K562 (cell line): ENCODE measurements at regions not wholly inside any gene's neighbourhood (a gene's known extent, or its start where the extent isn't known, plus 50 kb on each side); places are given as distances from the start of the nearest gene placed in this dataset.

Source experiments
- ETV6 ChIP-seq, 3 experiments: fragments of 150-350 bp in 1 of 3; sonication (generic) in 1 of 3; formaldehyde crosslinking in 1 of 3; IDR thresholded peaks; 2 replicates each; pipeline versions ENCODE4 v1.6.1 to v1.8.0; 2014 to 2022; ENCODE audit warnings: borderline replicate concordance in 2 of 3, low read depth in 2 of 3, antibody characterized with exemption in 1 of 3, low read length in 1 of 3, mild to moderate bottlenecking in 1 of 3, missing genetic modification reagents in 1 of 3
- FOXJ3 ChIP-seq: sonication (generic); formaldehyde crosslinking; IDR thresholded peaks from 2 replicates; pipeline ENCODE4 v1.4.0; 2020; ENCODE audit warnings: mild to moderate bottlenecking, missing genetic modification reagents
- FOXK2 ChIP-seq, 2 experiments: fragments of 450-650 bp; IDR thresholded peaks in 1 of 2; conservative IDR thresholded peaks in 1 of 2; 2 replicates each; pipeline ENCODE4 v1.6.1; 2016; ENCODE audit warnings: low read depth in 2 of 2, mild to moderate bottlenecking in 1 of 2
- JUND ChIP-seq, 2 experiments: IDR thresholded peaks; 2 replicates in 1 of 2; 3 replicates in 1 of 2; pipeline ENCODE4 v1.6.1; 2011; ENCODE audit warnings: borderline replicate concordance in 2 of 2, low read depth in 2 of 2, low read length in 2 of 2, improper control_type of control experiment in 1 of 2, missing biosample characterization in 1 of 2, missing genetic modification characterization in 1 of 2, missing genetic modification reagents in 1 of 2
- L3MBTL2 ChIP-seq: fragments of 450-650 bp; IDR thresholded peaks from 2 replicates; pipeline ENCODE4 v1.6.1; 2016; ENCODE audit warnings: mild to moderate bottlenecking, moderate library complexity
- MCM2 ChIP-seq: fragments of 450-650 bp; IDR thresholded peaks from 2 replicates; pipeline ENCODE4 v1.6.1; 2017; ENCODE audit warnings: low read depth, mild to moderate bottlenecking
- MYBL2 ChIP-seq, 2 experiments: fragments of 450-650 bp in 1 of 2; sonication (generic) in 1 of 2; formaldehyde crosslinking in 1 of 2; IDR thresholded peaks; 2 replicates each; pipeline versions ENCODE4 v1.6.1 to v1.8.1; 2017 to 2022; ENCODE audit warnings: borderline replicate concordance in 1 of 2, inconsistent platforms in 1 of 2, low read depth in 1 of 2, mild to moderate bottlenecking in 1 of 2, missing genetic modification reagents in 1 of 2, moderate library complexity in 1 of 2
- NCOA4 ChIP-seq: fragments of 450-650 bp; IDR thresholded peaks from 2 replicates; pipeline ENCODE4 v1.6.1; 2018; ENCODE audit warnings: mild to moderate bottlenecking; ENCODE audit not compliant: partially characterized antibody
- RBBP5 ChIP-seq: fragments of 200-600 bp; sonication (generic); IDR thresholded peaks from 2 replicates; pipeline ENCODE4 v1.6.1; 2012; ENCODE audit warnings: borderline replicate concordance, mild to moderate bottlenecking, low read length, control low read depth, inconsistent platforms; ENCODE audit not compliant: insufficient read depth, poor library complexity, severe bottlenecking
- SETDB1 ChIP-seq: IDR thresholded peaks from one replicate; pipeline ENCODE4 v1.6.1; 2012; ENCODE audit warnings: low read length, control low read depth, inconsistent platforms
- TCFL5 ChIP-seq: fragments of 250-450 bp; sonication (Bioruptor Pico); conservative IDR thresholded peaks from 2 replicates; pipeline ENCODE4 v1.6.1; 2021; ENCODE audit warnings: mild to moderate bottlenecking, moderate library complexity, matching md5 sums
- ZC3H4 ChIP-seq: sonication (generic); formaldehyde crosslinking; IDR thresholded peaks from 2 replicates; pipeline ENCODE4 v1.9.0; 2021; ENCODE audit warnings: missing genetic modification reagents, borderline replicate concordance
- ZKSCAN1 ChIP-seq: fragments of 150-350 bp; IDR thresholded peaks from 2 replicates; pipeline ENCODE4 v1.6.1; 2016; ENCODE audit warnings: low read depth, low read length
- ZNF197 ChIP-seq: fragments of 200-800 bp; sonication (Bioruptor generic); IDR thresholded peaks from 2 replicates; pipeline ENCODE4 v1.6.1; 2016; ENCODE audit warnings: low read depth, missing genetic modification characterization, missing compliant biosample characterization
- ZNF263 ChIP-seq: sonication (generic); formaldehyde crosslinking; IDR thresholded peaks from 2 replicates; pipeline ENCODE4 v1.8.0; 2022; ENCODE audit warnings: mild to moderate bottlenecking, missing genetic modification reagents, borderline replicate concordance
- ZNF644 ChIP-seq: fragments of 200-800 bp; sonication (Bioruptor generic); IDR thresholded peaks from 2 replicates; pipeline ENCODE4 v1.6.1; 2016; ENCODE audit warnings: low read depth, missing genetic modification characterization, missing compliant biosample characterization
- ZNF696 ChIP-seq: fragments of 250-450 bp; sonication (Bioruptor Pico); conservative IDR thresholded peaks from 2 replicates; pipeline ENCODE4 v1.4.0; 2020; ENCODE audit warnings: mild to moderate bottlenecking, moderate library complexity
- ZSCAN32 ChIP-seq: fragments of 450-650 bp; formaldehyde crosslinking; IDR thresholded peaks from 2 replicates; pipeline ENCODE4 v1.4.0; 2020; ENCODE audit warnings: mild to moderate bottlenecking, moderate library complexity
- TF ChIP-seq, protein P1 (sequence below): sonication (generic); IDR thresholded peaks from 2 replicates; pipeline ENCODE4 v1.6.1; 2016
- TF ChIP-seq, protein P2 (sequence below): fragments of 250-450 bp; sonication (Bioruptor Pico); IDR thresholded peaks from 2 replicates; pipeline ENCODE4 v1.5.0; 2021
- TF ChIP-seq, protein P3 (sequence below): IDR thresholded peaks from 2 replicates; pipeline ENCODE4 v1.6.1; 2016; ENCODE audit warnings: missing genetic modification characterization, missing compliant biosample characterization
- TF ChIP-seq, protein P4 (sequence below): fragments of 250-450 bp; sonication (Bioruptor Pico); IDR thresholded peaks from 2 replicates; pipeline ENCODE4 v1.8.0; 2021; ENCODE audit warnings: mild to moderate bottlenecking, moderate library complexity

DNA sequence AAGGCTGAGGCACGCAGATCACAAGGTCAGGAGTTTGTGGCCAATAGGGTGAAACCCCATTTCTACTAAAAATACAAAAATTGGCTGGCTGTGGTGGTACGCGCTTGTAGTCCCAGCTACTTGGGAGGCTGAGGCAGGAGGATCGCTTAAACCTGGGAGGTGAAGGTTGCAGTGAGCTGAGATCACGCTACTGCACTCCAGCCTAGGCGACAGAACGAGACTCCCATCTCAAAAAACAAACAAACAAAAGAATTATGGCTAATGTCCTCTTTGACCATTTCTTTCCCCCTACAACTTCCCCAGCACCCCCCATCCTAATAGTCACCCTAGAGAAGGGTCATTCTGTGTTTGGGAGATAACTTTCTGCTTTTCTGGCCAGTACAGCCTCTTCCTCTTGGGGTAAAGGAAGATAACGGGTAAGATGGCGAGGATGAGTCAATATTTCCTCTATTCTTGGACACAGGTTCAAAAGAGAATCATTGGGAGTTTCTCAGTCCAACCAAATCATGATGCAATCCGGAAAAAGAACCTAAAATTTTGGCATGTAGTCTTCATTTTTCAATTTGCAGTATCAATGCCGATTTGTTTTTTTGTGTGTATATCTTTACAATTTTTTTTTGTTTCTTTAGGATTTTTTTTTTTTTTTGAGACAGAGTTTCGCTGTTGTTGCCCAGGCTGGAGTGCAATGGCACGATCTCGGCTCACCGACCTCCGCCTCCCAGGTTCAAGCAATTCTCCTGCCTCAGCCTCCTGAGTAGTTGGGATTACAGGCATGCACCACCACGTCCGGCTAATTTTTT is 107.6 kb upstream of the MED13 start (continued):
- TF ChIP-seq, protein P1, sequence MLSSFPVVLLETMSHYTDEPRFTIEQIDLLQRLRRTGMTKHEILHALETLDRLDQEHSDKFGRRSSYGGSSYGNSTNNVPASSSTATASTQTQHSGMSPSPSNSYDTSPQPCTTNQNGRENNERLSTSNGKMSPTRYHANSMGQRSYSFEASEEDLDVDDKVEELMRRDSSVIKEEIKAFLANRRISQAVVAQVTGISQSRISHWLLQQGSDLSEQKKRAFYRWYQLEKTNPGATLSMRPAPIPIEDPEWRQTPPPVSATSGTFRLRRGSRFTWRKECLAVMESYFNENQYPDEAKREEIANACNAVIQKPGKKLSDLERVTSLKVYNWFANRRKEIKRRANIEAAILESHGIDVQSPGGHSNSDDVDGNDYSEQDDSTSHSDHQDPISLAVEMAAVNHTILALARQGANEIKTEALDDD = peak; percentile 46; the same call in 1 of the 2 replicates
- TF ChIP-seq ZNF644 = no peak; the same call in none of the 2 replicates
- TF ChIP-seq FOXJ3 (CRISPR knock-in tag) = no peak
- 0 out of 2 replicates have a peak, but pooled peaks have one; percentile 60 for TF ChIP-seq ZNF197
- TF ChIP-seq, protein P2, sequence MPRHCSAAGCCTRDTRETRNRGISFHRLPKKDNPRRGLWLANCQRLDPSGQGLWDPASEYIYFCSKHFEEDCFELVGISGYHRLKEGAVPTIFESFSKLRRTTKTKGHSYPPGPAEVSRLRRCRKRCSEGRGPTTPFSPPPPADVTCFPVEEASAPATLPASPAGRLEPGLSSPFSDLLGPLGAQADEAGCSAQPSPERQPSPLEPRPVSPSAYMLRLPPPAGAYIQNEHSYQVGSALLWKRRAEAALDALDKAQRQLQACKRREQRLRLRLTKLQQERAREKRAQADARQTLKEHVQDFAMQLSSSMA (CRISPR knock-in tag) = no peak
- no peak for TF ChIP-seq TCFL5 (CRISPR knock-in tag)
- TF ChIP-seq, protein P3, sequence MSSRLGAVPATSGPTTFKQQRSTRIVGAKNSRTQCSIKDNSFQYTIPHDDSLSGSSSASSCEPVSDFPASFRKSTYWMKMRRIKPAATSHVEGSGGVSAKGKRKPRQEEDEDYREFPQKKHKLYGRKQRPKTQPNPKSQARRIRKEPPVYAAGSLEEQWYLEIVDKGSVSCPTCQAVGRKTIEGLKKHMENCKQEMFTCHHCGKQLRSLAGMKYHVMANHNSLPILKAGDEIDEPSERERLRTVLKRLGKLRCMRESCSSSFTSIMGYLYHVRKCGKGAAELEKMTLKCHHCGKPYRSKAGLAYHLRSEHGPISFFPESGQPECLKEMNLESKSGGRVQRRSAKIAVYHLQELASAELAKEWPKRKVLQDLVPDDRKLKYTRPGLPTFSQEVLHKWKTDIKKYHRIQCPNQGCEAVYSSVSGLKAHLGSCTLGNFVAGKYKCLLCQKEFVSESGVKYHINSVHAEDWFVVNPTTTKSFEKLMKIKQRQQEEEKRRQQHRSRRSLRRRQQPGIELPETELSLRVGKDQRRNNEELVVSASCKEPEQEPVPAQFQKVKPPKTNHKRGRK (tag) = no peak
- TF ChIP-seq MCM2 = no peak
- no peak; the same call in 1 of the 2 replicates for TF ChIP-seq MYBL2 (IDR thresholded peaks at IDR 0.05; ENCODE audit: low read depth)
- TF ChIP-seq MYBL2 (CRISPR knock-in tag; IDR thresholded peaks at IDR 0.05; ENCODE audit: borderline replicate concordance) = no peak
- TF ChIP-seq ZKSCAN1 = no peak
- TF ChIP-seq SETDB1 = no peak
- TF ChIP-seq L3MBTL2 = no peak; the same call in 1 of the 2 replicates
- peak in 1 of 2 experiments; percentile 19; a peak in 1 of 4 replicates for TF ChIP-seq FOXK2 (conservative IDR thresholded peaks at IDR 0.05 in 1 of 2, IDR thresholded peaks at IDR 0.05 in 1 of 2; ENCODE audit: low read depth in 2 of 2)
- TF ChIP-seq ZSCAN32 (CRISPR knock-in tag) = peak; percentile 79
- TF ChIP-seq ZNF263 (CRISPR knock-in tag) = no peak
- no peak for TF ChIP-seq NCOA4
- peak; percentile 32 to 69; a peak in 2 of 4 replicates for TF ChIP-seq ETV6 (IDR thresholded peaks at IDR 0.05; ENCODE audit: borderline replicate concordance in 1 of 2, low read depth in 2 of 2, low read length in 1 of 2)
- TF ChIP-seq ETV6 (CRISPR knock-in tag; IDR thresholded peaks at IDR 0.05; ENCODE audit: borderline replicate concordance) = no peak
- TF ChIP-seq ZNF696 (CRISPR knock-in tag) = no peak
- peak; percentile 97 for TF ChIP-seq JUND (IDR thresholded peaks at IDR 0.05; ENCODE audit: borderline replicate concordance, low read depth, low read length)
- TF ChIP-seq JUND (tag; IDR thresholded peaks at IDR 0.05; ENCODE audit: borderline replicate concordance, low read depth, low read length) = peak; percentile 97
- no peak for TF ChIP-seq RBBP5
- TF ChIP-seq, protein P4, sequence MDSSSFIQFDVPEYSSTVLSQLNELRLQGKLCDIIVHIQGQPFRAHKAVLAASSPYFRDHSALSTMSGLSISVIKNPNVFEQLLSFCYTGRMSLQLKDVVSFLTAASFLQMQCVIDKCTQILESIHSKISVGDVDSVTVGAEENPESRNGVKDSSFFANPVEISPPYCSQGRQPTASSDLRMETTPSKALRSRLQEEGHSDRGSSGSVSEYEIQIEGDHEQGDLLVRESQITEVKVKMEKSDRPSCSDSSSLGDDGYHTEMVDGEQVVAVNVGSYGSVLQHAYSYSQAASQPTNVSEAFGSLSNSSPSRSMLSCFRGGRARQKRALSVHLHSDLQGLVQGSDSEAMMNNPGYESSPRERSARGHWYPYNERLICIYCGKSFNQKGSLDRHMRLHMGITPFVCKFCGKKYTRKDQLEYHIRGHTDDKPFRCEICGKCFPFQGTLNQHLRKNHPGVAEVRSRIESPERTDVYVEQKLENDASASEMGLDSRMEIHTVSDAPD (CRISPR knock-in tag) = no peak
- TF ChIP-seq ZC3H4 (CRISPR knock-in tag) = no peak
